ENCODE measurements at regions not wholly inside any gene's neighbourhood (a gene's known extent, or its start where the extent isn't known, plus 50 kb on each side); places are given as distances from the start of the nearest gene placed in this dataset.
A peak's percentile ranks its signal among the peaks of the same experiment; 100 is the strongest.
"Not testable (repeated sequence)": the region's sequence is repeated elsewhere in the genome, so short reads cannot be mapped to it uniquely, and the experiment has no call there.

DNA sequence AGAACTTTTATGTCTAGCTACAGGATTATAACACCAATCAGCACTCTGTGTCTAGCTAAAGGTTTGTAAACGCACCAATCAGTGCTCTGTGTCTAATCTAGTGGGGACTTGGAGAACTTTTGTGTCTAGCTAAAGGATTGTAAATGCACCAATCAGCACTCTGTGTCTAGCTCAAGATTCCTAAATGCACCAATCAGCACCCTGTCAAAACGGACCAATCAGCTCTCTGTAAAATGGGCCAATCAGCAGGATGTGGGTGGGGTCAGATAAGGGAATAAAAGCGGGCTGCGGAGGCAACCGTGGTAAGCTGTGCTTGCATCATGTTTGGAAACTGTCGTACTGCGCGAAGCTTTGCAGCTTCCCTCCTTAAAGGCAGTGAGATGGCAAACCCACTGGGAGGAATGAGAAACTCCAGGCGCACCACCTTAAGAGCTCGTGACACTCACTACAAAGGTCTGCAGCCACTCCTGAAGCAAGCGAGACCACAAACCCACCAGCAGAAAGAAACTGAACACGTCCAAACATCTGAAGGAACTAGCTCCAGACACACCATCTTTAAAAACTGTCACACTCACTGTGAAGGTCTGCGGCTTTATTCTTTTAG lies 112.1 kb upstream of the DUSP22 start:
- not testable (repeated sequence) for DNase-seq

DNA sequence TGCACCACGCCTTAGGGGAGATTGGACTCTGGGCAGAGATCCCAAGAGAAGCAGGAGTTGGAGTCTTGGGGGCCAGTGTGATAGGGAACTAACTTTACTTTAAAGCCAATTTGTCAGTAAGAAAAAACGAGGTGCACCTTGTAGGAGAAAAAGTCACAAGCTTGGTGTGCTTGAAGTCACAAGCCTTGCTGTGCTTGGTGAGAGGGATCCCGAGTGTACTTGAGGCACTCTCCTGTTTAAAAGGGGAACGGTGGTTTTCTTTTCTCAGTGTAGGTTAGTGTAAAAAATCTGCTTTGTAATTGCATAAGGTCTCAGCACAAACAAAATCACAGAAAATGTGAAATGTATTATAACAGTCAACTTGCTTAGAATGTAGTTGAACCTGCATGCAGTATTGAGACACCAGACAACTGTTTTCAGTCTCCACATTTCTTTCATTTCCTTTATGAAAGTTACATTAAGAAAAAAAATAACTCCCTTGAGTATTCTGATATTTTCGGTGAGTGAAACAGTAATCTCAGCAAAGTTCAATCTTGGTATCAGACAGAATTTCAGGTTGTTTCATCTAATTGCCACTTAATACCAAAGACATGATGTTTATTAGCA lies 111.1 kb upstream of the DUSP22 start:
- no peak for DNase-seq

DNA sequence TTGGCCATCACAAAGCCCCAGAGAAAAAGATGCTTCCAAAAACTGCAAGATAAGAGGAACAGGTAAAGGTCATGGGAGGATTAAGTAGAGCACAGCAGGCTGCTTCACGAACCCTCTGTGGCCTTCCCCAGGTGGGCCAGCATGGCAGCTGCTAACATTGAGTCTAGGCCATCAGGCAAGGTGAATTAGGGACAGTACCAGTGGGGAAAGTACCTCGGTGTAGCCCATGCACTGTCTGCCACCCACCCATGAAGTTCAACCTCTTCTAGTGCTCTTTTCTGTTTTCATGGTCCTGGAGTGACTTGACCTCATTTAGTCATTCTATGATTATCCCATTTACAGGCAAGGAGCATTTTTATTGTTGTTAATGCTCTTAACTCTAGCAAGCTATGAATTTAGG lies 108.6 kb upstream of the DUSP22 start:
- no peak for DNase-seq

DNA sequence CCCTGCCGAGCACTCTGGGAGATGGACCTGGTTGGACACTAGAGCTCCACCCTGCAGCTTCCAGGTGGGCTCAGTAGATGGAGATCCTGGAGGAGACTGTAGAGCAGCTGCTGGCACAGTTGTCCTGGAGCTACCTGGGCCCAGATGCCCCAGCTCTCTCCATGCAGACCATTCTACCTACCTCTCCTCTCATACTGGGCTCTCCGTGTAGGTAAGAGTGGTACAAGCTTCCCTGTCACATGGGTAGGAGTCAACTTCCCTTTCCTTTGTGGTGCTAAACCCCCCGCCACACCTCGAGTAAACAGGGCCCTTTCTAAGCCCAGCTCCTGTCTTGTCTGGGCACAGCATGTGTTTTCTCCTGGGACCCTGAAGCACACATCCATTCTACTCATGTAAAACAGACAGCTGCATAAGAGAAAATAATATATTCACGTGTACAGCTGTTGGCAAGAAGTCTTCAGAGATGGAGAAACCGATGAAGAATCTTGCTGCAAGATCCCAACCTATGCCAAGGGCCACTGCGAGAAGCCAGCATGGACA lies 108.1 kb upstream of the DUSP22 start:
- DNase-seq: no peak

DNA sequence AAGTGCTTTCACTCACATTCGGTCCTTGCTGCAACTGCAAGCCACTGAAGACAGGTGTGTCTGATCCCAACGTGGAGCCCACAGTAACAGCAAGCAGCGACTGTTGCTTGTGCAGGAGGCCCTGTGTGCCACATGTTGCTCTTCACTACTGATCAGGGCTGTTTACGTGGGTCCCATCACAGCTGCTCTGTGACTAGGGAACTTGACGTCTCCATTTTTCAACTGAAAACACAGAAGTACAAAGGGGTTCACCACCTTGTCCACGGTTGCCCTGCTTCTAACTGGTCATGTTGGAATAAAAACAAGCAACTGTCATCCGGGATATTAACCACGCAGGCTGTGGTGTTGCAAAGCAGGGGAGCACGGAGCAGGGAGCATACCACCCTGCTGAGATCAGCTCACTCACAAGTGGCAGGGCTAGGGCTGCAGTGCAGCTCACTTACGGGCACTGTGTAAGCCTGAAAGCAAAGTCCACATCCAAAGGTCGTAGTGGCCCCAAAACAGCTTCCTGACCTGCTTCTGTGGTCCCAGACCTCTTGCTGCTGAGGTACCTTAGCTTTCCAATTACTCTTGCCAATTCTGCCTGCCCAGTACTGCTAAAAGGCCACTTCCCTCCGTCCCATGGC lies 105.8 kb upstream of the DUSP22 start:
- DNase-seq: no peak

DNA sequence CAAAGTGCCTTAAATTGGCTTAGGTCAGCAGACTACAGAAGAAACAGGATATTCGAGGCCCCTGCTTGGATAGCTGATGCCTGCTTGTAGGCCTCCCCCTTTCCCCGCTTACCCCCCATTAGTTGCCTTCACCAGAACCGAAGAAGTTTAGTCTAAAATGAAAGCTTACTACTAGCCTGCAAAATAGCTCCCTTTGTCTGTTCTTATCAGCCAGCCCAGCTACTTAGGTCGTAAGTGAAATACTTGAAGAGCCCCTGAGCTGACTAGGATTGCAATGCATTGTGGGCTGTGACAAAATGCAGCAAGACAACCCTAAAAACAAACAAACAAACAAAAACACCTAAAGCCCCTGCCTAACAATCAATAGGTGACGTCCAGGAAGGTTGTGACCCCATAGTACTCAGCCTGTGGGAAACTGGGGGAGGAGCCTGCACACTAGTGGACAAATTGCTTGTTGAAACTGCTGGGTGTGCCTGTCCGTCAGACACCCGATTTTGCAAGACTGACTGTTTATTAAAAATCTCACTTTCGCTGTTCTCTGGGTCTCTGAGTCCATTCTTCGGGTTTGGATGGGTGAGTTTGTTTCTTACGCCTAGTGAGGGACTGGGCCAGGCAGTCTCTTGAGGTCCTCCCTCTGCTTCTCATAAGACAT lies 105.0 kb upstream of the DUSP22 start:
- no peak for DNase-seq

DNA sequence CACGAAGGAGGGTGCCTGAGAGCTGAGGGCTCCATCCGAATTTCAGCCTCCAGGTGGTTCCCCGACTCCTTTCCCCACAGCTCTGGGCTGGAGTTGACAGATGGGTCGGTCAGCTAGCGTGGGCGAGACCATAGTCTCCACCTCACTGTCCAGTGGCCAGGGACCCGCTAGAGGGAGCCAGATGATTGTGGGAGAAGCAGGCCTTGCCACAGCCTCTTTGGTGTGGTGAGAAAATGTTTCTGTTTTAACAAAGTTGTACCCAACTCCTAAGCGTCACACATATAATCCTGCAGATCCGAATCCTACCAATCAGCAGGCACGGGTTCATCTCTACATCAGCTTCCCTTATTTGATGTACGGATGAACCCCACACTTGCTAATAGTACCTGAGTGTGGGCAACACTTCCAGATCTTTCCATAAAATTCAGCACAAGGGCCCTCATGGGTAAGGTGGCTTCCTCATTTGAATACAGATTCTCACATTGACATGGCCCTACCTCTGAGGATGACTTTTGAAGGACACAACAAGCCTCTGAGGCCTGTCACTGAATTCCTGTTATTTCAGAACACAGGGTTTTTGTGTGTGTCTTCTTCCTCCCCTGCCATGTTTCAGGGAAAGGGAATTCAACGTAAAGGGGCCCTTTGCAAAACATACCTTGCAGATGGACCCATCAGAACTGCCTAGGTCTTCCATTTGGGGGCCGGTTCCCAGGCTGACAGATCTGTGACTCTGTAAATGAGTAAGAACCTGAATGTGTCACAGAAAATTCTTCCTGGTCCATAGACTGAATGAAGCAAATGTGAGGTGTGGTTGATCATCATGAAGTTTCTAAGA lies 103.2 kb upstream of the DUSP22 start:
- DNase-seq: peak in 50 of 56 donors; percentile 3 to 79 (median 42)

DNA sequence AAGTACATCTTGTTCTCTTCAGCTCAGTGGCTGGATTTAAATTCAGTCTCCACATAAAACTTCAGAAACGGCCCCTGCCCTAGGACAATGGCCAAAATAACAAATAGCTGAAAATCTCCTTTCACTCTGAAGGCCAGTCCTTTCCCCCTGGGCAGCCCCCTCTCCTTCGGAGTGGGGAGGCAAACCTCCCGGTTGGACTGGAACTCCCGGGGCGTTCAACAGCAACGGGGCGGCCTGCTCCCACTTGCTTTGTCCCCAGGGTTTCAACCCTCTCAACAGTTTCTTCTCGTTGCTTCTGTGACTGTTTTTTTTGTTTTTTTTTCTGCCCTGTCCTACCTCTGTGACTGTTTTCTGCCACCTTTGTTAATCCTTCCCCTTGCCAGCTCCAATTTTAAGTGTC lies 102.6 kb upstream of the DUSP22 start:
- no peak for DNase-seq

DNA sequence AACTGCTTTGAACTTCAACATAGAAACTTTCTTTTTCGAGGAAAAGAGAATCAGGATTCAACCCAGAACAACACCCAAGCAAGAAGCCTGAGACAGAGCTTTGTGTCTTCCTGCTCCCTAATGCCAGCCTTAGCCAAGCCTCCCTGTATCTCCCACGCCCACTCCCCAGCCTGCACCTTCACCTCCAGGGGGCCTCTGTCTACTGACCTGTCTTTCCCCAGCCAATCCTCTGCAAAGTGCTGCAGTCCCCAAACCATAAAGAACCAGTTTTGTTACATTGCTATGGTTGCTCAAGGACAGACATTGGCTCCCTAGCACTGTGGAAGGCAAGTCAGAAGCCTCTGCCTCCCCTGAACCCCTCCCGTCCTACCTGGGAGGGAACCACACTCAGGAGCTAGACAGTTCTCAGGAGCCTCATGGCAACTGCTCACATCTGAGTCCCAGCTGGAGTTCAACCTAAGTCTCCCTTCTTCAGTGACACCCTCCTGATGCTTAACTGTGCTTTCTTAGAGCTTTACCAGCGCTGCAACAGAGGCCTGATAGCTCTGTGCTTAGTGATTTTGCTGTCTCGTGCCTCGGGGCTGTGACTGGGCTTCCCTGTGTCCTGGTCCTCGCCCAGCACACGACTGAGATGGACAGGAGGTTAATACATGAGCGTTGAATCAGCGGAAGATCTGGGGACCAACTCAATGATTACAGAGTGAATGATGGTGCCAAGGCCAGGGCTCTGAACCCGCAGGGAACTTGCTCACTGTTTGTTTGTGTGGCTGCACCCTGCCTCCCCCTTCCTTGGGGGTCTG lies 101.5 kb upstream of the DUSP22 start:
- DNase-seq: no peak

DNA sequence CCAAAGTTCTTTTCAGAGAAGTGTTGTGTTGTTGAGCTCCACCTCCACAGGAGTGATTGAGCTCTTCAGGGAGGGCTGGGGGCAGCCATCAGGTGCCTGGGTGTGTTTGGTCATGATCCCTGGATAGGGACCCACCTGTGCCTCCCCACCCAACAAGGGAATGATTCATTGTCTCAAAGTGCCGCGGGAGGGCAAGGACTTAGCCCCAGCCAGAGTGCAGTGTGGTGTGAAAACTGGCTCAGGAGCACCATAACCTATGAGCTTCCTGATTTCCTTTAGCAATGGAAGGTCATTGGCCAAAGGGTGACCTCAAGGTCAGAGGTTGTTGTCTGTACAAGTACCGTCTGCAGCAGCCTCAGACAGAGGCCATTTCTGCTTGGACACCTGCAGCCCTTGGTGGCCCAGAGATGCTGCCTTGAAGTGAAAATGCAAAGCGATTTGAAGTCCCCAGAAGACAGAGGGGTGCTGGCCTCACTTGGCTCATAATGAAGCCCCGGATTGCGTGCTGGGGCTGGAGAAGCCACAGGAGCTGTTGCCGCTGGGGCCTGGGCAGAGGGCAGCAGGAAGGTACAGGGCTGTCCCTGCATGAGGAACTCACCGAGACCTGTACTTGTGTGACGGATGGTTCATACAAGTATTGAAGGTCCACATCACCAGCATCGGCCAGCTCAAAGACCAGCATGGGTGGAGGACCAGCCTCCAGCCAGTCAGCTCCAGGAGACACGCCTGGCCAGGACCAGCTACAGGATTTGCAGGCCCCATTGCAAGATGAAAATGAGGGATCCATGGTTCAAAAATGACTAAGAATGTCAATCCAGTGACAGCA lies 100.6 kb upstream of the DUSP22 start:
- DNase-seq: no peak

DNA sequence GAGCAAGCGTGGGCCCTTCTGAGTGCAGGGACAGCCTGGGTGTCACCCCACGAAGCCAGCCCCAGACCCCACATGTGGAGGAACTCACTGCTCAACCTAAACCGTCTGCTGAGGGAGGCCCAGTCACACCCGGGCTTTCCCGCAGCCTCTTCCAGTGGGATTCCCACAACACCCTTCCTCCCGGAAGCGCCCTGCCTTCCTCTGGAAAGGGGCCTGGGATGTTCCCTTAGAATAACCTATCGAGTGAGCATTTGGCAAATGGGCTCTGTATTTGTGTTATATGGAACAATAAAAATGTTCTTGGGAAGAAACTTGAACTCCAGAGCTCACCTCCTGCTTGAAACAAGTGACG lies 100.0 kb upstream of the DUSP22 start:
- DNase-seq: no peak

DNA sequence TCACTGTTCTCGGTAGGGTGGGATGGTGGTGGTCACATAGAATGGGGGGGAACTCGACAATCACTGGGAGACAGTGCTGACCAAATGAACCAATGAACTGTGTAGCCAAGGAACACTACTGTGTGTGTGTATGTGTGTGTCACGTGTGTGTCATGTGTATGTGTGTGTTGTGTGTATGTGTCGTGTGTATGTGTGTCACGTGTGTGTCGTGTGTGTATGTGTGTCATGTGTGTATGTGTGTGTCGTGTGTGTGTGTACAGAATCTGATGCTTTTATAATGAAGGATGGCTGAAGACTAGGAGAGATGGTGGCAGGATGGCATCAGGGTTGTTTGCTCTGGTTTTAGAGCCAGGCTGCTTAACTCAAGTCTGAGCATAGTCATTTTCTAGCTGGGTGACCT lies 99.1 kb upstream of the DUSP22 start:
- no peak for DNase-seq

DNA sequence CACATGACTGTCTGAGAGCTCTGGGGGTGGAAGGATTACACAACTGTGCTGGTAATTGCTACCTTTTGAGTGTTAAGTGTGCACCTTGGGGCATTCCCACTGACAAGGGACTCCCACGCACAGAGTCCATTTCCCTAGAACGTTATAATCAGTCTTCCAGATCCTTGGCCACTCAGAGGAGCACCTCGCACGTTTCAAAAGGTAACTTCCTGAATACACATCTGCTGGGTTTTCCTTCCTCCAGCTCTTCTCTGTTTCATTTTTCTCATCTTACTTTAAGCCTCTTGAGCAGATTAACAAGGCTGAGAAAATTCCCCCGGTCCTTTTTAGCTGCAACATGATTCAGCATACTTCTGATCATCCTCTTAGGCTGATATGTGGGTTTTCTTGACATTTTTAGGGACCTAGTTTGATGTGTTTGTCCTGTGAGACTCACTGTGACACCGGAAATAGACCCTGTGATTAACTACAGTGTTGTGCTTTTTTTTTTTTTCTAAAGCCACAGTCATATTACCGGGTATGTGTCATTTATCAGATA lies 98.4 kb upstream of the DUSP22 start:
- no peak for DNase-seq

DNA sequence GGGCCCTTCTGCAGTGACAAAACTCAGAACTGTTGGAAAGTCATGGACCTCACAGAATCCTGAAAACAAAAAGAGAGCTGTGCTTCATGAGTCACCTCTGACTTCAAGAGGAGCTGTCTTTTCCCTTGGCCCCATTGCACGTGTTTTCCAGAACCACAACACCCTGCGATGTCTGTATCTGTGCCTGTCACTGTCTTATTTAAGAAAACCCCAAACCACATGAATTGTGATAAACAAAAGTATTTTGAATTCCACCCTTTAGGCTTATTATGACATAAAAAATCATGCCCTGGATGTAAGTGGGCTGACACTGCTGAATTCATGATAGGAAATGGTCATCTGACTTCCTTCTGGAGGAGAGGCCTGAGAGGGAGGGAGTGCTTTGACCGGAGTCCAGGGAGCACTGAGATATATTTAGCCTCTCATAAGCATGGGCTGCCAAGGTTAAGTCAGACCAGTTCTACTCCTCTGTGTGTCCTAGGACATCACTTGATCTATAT lies 96.4 kb upstream of the DUSP22 start:
- no peak for DNase-seq

DNA sequence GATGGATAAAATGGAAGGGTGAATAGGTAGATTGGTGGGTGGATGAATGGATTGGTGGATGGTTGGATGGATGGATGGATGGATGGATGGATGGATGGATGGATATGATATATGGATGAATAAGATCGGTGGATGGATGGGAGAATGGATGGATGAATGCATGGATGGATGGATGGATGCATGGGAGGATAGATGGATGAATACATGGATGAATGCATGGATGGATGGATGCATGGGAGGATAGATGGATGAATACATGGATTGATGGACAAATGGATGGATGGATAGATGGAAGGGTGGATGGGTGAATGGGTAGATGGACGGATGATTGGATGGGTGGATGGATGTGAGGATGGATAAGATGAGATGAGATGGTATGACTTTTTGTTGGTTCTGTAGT lies 95.7 kb upstream of the DUSP22 start:
- no peak for DNase-seq

DNA sequence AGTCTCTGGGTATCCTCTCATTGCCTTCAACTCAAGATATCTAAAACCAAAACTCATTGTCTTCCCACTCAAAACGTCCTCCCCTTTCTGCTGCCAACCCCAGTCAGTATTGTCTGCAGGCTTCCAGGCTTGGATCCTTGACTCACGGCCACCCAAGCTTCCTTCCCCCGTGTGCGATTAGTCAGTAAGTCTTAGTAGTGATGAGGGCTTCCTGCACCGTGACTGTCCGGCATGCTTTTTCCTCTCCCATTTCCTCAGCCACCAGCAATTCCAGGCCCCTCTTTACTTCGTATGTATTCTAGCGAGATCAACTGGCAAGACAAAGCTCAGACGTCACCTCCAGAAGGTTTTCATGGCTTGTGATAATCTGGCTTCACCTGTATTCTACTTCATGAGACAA lies 88.6 kb upstream of the DUSP22 start:
- no peak for DNase-seq

DNA sequence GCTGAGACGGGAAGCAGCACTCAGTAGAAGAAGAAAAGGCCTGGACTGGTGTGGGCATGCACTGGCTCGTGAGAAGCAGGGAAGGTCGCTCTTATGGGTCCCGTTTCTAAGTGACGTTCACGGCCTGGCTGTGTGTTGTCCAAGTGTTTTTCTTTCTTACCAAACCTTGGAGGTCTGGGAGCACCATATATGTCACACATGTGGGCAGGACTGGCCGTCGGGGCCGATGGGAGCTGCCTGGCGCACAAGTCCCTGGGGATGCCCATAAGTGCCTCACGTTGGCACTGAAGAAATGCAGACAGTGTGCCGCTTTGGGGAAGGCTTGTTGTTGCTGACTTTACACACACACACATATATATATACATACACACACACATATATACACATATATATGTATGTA lies 86.0 kb upstream of the DUSP22 start:
- no peak for DNase-seq

DNA sequence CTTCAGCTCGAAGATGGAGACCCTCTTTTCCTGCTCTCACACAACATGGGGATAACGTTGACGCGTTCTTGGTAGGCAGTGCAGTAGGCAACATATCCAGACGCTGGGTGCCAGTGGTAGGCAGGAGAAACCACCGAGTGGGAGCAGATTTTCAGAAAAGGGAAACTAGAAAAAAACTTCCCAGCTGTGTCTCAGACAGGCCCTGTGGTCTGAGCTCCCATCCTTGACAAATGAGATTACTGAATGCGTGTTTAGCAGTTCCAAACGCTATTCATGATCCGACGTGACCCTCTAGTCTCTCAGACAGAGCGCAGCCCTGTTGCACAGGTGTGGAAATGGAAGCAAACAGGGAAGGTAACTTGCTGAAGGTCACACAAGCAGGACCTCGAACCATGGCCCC lies 83.9 kb upstream of the DUSP22 start:
- no peak for DNase-seq

DNA sequence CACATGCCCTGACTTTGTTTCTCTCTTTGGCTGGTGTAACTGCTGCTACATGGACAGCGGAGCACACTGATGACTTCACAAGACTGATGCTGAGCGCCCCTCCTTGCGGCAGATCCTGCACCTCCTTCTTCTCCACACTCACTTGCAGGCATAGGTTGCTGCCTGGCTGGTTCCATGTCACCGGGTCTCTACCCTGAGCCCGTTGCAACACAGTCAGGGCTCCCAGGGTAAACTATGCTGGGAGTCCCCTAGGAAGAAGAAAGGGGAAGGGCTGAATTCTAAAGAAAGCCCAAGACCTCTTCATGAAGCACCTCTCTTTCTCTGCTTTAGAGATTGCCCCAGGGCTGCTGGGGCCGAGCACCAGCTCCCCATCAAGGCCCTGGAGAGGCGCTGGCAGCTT lies 83.3 kb upstream of the DUSP22 start:
- no peak for DNase-seq
